ENCODE measurements at regions not wholly inside any gene's neighbourhood (a gene's known extent, or its start where the extent isn't known, plus 50 kb on each side); places are given as distances from the start of the nearest gene placed in this dataset.

- TF ChIP-seq CTCF (IDR thresholded peaks at IDR 0.05) (no peak), ATF2 (CRISPR knock-in tag; IDR thresholded peaks at IDR 0.05; ENCODE audit: borderline replicate concordance, low read depth) (no peak), PRRX2 (CRISPR knock-in tag; IDR thresholded peaks at IDR 0.05) (no peak), SP1 (CRISPR knock-in tag; conservative IDR thresholded peaks at IDR 0.05) (no peak)
Measured at GRCh38 chr6:138607478-138608433, 108.5 kb upstream of the NHSL1 start.

Measured in WTC11 (cell line).